ENCODE measurements at regions not wholly inside any gene's neighbourhood (a gene's known extent, or its start where the extent isn't known, plus 50 kb on each side); places are given as distances from the start of the nearest gene placed in this dataset.

- no peak for TF ChIP-seq CTCF (conservative IDR thresholded peaks at IDR 0.05 in 1 of 2, IDR thresholded peaks at IDR 0.05 in 1 of 2; ENCODE audit: low read depth in 1 of 2, low read length in 2 of 2)
- no peak for TF ChIP-seq EZH2 (IDR thresholded peaks at IDR 0.05; ENCODE audit: low read length, missing control alignments)
Measured at GRCh38 chr12:43029971-43030370, 440.4 kb upstream of the PRICKLE1 start.

Measured in fibroblast of lung (primary cell).